Mammary epithelial cell (primary cell): ENCODE measurements at regions not wholly inside any gene's neighbourhood (a gene's known extent, or its start where the extent isn't known, plus 50 kb on each side); places are given as distances from the start of the nearest gene placed in this dataset.

ENCODE experiments used
- EZH2 ChIP-seq: IDR thresholded peaks from 2 replicates; pipeline ENCODE4 v1.6.1; 2012; ENCODE audit warnings: low read length, inconsistent platforms, borderline replicate concordance
- TF ChIP-seq, protein P1 (sequence below), 2 donors: IDR thresholded peaks in 1 of 2; conservative IDR thresholded peaks in 1 of 2; 2 replicates each; pipeline ENCODE4 v1.5.1; 2011 to 2012; ENCODE audit warnings: inconsistent platforms in 2 of 2, low read length in 2 of 2, mild to moderate bottlenecking in 2 of 2, control low read depth in 1 of 2, low read depth in 1 of 2; ENCODE audit not compliant: insufficient read depth in 1 of 2; ENCODE audit errors: extremely low read depth in 1 of 2

DNA sequence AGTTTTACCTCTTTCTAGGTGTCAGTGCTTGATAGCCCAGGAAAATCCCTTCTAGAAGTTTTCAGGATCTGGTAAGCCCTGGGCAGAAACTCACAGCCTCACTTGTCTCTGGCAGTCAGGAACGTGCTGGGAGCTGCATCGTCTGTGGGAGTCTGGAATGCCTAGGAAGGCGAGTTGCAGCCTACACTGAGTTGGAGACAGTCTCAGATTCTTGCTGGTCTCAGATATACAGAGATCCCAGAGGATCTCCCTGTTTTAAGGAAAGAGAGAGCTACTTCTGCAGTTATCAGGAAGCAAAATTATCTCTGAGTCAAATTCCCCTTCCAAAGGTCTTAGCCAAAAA is 104.4 kb upstream of the CDC42EP3 start:
- TF ChIP-seq, protein P1, sequence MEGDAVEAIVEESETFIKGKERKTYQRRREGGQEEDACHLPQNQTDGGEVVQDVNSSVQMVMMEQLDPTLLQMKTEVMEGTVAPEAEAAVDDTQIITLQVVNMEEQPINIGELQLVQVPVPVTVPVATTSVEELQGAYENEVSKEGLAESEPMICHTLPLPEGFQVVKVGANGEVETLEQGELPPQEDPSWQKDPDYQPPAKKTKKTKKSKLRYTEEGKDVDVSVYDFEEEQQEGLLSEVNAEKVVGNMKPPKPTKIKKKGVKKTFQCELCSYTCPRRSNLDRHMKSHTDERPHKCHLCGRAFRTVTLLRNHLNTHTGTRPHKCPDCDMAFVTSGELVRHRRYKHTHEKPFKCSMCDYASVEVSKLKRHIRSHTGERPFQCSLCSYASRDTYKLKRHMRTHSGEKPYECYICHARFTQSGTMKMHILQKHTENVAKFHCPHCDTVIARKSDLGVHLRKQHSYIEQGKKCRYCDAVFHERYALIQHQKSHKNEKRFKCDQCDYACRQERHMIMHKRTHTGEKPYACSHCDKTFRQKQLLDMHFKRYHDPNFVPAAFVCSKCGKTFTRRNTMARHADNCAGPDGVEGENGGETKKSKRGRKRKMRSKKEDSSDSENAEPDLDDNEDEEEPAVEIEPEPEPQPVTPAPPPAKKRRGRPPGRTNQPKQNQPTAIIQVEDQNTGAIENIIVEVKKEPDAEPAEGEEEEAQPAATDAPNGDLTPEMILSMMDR (conservative IDR thresholded peaks at IDR 0.05 in 1 of 2, IDR thresholded peaks at IDR 0.05 in 1 of 2; ENCODE audit: extremely low read depth in 1 of 2, insufficient read depth in 1 of 2, low read depth in 1 of 2, low read length in 2 of 2): no peak
- no peak for TF ChIP-seq EZH2
